H1 (cell line): ENCODE measurements at regions not wholly inside any gene's neighbourhood (a gene's known extent, or its start where the extent isn't known, plus 50 kb on each side); places are given as distances from the start of the nearest gene placed in this dataset.

Source experiments
- YY1 ChIP-seq: IDR thresholded peaks from 2 replicates; pipeline ENCODE4 v1.6.1; 2011; ENCODE audit warnings: low read depth, mild to moderate bottlenecking, low read length

DNA sequence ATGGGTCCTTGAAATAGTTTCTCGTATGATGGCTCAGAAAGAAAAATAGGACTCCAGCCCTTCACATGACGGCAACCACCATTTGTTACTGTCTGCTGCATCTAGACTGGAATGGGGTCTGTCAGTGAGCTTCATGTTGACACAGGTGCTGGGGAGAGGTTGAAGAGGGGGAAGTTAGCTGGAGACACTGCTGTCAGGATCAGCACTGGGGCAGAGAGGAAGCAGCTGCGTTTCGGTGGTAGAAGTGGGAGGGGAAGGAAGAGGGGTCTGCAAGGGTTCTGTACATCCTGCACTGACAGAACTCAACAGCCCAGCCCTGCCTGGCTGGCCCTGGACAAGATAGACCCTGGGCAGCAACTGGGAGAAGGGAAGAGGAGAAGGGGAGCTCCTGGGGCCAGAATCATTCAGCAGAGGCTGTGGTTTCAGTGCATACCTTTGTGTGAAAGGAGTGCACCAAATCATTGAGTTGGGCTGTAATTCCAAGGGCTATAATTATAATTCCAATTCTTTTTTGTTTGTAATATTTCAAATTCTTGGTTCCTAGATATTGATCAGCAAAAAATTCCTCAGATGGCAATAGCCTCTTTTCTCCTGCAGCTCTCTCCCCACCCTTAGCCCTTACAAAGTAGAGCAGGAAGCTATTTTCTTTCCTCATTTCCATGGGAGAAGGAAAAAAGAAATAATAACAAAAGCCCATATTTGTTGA, 119.4 kb upstream of the C1GALT1C1 start (continued):
- no peak for TF ChIP-seq YY1
